K562 (cell line): ENCODE measurements at regions not wholly inside any gene's neighbourhood (a gene's known extent, or its start where the extent isn't known, plus 50 kb on each side); places are given as distances from the start of the nearest gene placed in this dataset.

Experiments used
- ARHGAP35 ChIP-seq: fragments of 450-650 bp; IDR thresholded peaks from 2 replicates; pipeline ENCODE4 v1.6.1; 2018; ENCODE audit not compliant: partially characterized antibody
- BCL6 ChIP-seq: fragments of 250-450 bp; sonication (Bioruptor Pico); IDR thresholded peaks from 2 replicates; pipeline ENCODE4 v1.4.0; 2020
- CBFA2T3 ChIP-seq: fragments of 450-650 bp; IDR thresholded peaks from 2 replicates; pipeline ENCODE4 v1.6.1; 2017
- CCAR2 ChIP-seq: fragments of 200-400 bp; formaldehyde crosslinking; IDR thresholded peaks from 2 replicates; pipeline ENCODE4 v1.6.1; 2017; ENCODE audit warnings: mild to moderate bottlenecking, low read depth, low read length
- CCNT2 ChIP-seq: IDR thresholded peaks from 2 replicates; pipeline ENCODE4 v1.6.1; 2011; ENCODE audit warnings: borderline replicate concordance, low read depth, mild to moderate bottlenecking, moderate library complexity, mixed read lengths, low read length; ENCODE audit not compliant: insufficient read length; ENCODE audit errors: extremely low read depth
- CHD1 ChIP-seq: fragments of 200-600 bp; sonication (generic); IDR thresholded peaks from one replicate; pipeline ENCODE4 v1.6.1; 2012; ENCODE audit warnings: mild to moderate bottlenecking, moderate library complexity, low read length, inconsistent platforms
- HNRNPUL1 ChIP-seq: fragments of 200-400 bp; formaldehyde crosslinking; IDR thresholded peaks from 2 replicates; pipeline ENCODE4 v1.6.1; 2017; ENCODE audit warnings: low read length
- IFI16 ChIP-seq: fragments of 250-450 bp; sonication (Bioruptor Pico); IDR thresholded peaks from 2 replicates; pipeline ENCODE4 v2.1.2; 2022; ENCODE audit warnings: mild to moderate bottlenecking, inconsistent platforms
- KHSRP ChIP-seq: fragments of 450-650 bp; IDR thresholded peaks from 2 replicates; pipeline ENCODE4 v1.6.1; 2017
- MLX ChIP-seq, 2 experiments: fragments of 450-650 bp in 1 of 2; sonication (generic) in 1 of 2; formaldehyde crosslinking; conservative IDR thresholded peaks; 2 replicates each; pipeline versions ENCODE4 v1.4.0 to v1.8.1; 2020 to 2022; ENCODE audit warnings: mild to moderate bottlenecking in 1 of 2, missing genetic modification reagents in 1 of 2
- PBX2 ChIP-seq, 2 experiments: IDR thresholded peaks in 1 of 2; conservative IDR thresholded peaks in 1 of 2; 2 replicates each; pipeline ENCODE4 v1.6.1; 2016; ENCODE audit warnings: low read depth in 2 of 2, mild to moderate bottlenecking in 1 of 2, missing compliant biosample characterization in 1 of 2, missing genetic modification characterization in 1 of 2, moderate library complexity in 1 of 2
- PHF20 ChIP-seq: fragments of 450-650 bp; IDR thresholded peaks from 2 replicates; pipeline ENCODE4 v1.6.1; 2018; ENCODE audit not compliant: partially characterized antibody
- POLR2A ChIP-seq: fragments of 450-650 bp; conservative IDR thresholded peaks from 2 replicates; pipeline ENCODE4 v1.6.1; 2016
- SFPQ ChIP-seq: fragments of 200-400 bp; formaldehyde crosslinking; IDR thresholded peaks from 2 replicates; pipeline ENCODE4 v1.6.1; 2017; ENCODE audit warnings: mild to moderate bottlenecking, low read depth, low read length, moderate library complexity
- SMC3 ChIP-seq: conservative IDR thresholded peaks from 2 replicates; pipeline ENCODE4 v1.6.1; 2011; ENCODE audit warnings: low read depth, low read length, improper control_type of control experiment; ENCODE audit not compliant: insufficient read depth
- USF2 ChIP-seq: sonication (generic); formaldehyde crosslinking; IDR thresholded peaks from 2 replicates; pipeline ENCODE4 v1.5.0; 2020; ENCODE audit warnings: missing genetic modification reagents
- ZBTB8A ChIP-seq: fragments of 450-650 bp; IDR thresholded peaks from 2 replicates; pipeline ENCODE4 v1.6.1; 2018; ENCODE audit warnings: mild to moderate bottlenecking, moderate library complexity; ENCODE audit not compliant: partially characterized antibody
- ZNF23 ChIP-seq: fragments of 250-450 bp; sonication (Bioruptor Pico); IDR thresholded peaks from 2 replicates; pipeline ENCODE4 v1.4.0; 2020; ENCODE audit warnings: mild to moderate bottlenecking
- ZNF586 ChIP-seq: fragments of 450-650 bp; formaldehyde crosslinking; conservative IDR thresholded peaks from 2 replicates; pipeline ENCODE4 v1.4.0; 2020; ENCODE audit warnings: mild to moderate bottlenecking, moderate library complexity
- ZNF589 ChIP-seq: fragments of 200-800 bp; sonication (Bioruptor generic); IDR thresholded peaks from 2 replicates; pipeline ENCODE4 v1.6.1; 2016; ENCODE audit warnings: low read depth, missing genetic modification characterization, missing compliant biosample characterization

- TF ChIP-seq ZNF23 (no peak), MLX (CRISPR knock-in tag; conservative IDR thresholded peaks at IDR 0.05) (no peak), ZNF589 (CRISPR knock-in tag) (no peak), HNRNPUL1 (no peak), SMC3 (0 out of 2 replicates have a peak, but pooled peaks have one; percentile 2), KHSRP (no peak), CBFA2T3 (no peak), SFPQ (no peak), ARHGAP35 (no peak), IFI16 (no peak), BCL6 (no peak), POLR2A (no peak), PBX2 (CRISPR knock-in tag; IDR thresholded peaks at IDR 0.05; ENCODE audit: low read depth) (no peak), PBX2 (tag; conservative IDR thresholded peaks at IDR 0.05; ENCODE audit: low read depth) (no peak), ZBTB8A (no peak), CCAR2 (no peak), USF2 (CRISPR knock-in tag) (no peak), ZNF586 (CRISPR knock-in tag) (no peak), PHF20 (no peak), CCNT2 (no peak), CHD1 (no peak)
- TF ChIP-seq, all 486 proteins: peak for 3
Measured at GRCh38 chr7:67788669-67789068, 792.0 kb downstream of the TYW1 start (continued).
